ENCODE measurements at regions not wholly inside any gene's neighbourhood (a gene's known extent, or its start where the extent isn't known, plus 50 kb on each side); places are given as distances from the start of the nearest gene placed in this dataset.

DNA sequence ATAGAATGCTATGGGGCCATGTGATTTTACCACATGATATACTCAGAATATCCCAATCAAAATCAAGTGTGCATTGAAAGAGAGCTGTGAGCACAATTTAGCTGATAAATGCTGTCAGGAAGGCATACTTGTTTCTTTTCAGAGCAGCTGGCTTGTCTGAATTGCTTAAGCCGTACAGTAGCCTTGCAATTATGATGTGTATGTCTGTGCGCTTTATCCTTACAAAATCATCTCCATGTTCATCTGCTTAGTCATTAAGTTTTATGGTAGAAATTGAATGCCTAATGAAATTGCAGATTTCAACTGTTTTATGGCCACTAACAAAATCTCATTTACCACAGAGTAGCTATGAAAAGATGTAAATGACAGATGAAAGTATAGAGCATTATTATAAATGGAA, 346.0 kb upstream of the DLGAP1 start:
- Histone ChIP-seq H3K4me3 (ENCODE audit: insufficient read depth in 1 of 2, low read depth in 1 of 2, low read length in 2 of 2) (no peak overlapping the region), H3K23ac (ENCODE audit: low read length in 2 of 2) (no peak overlapping the region), H3K4ac (ENCODE audit: low read depth in 1 of 2, low read length in 2 of 2) (no peak overlapping the region)

DNA sequence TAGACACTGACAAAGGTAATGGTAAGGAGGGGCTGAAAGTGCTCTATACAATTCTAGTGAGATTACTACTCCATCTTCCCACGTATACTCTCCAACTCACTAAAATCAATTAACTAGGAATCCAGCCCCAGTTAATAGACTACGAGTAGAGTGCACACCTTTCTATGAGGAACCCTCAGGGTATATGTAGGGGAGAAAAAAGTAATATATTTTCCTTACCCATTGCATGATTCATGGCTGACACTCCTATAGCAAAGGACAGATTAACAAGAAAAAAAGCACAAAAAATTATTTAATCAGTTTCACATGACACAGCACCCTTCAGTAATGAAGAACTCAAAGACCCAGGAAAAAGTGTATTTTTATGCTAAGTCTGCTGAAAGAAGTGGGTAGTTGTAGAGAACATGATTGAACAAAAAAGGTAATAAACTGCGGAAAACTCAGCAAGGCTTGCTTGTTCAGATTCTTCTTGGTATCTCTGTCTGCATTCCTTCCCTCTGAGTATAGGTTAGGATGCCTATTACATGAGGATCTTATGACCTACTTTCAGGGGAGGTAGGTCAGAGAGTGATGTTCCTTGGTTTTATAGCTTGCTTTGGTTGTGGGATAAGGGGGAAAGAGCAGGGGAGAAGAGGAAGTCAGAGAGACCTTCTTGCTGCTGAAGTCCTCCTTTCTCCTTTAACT, 342.0 kb upstream of the DLGAP1 start:
- H3K18ac ChIP-seq (ENCODE audit: low read depth in 1 of 2, low read length in 2 of 2): no peak overlapping the region
- no peaks in the 10 kb centered on the region for H3K4me1 ChIP-seq (ENCODE audit: control insufficient read depth, insufficient read depth, low read depth, low read length)
- H3K27me3 ChIP-seq (ENCODE audit: control insufficient read depth in 1 of 2, insufficient read depth in 1 of 2, low read length in 2 of 2): no peaks in the 10 kb centered on the region
- no peak overlapping the region for H3K9ac ChIP-seq (ENCODE audit: low read length)
- H2BK120ac ChIP-seq (ENCODE audit: low read depth, low read length): no peak overlapping the region
- H2BK5ac ChIP-seq (ENCODE audit: low read depth, low read length, poor library complexity, severe bottlenecking): no peak overlapping the region
- no peak overlapping the region for H3K4me2 ChIP-seq (ENCODE audit: low read length, poor library complexity, severe bottlenecking)
- H4K91ac ChIP-seq (ENCODE audit: low read length): no peak overlapping the region
- no peak overlapping the region for H2AFZ ChIP-seq (ENCODE audit: low read depth, low read length)
- no peak overlapping the region for H3K4ac ChIP-seq (ENCODE audit: low read depth in 1 of 2, low read length in 2 of 2)
- no peak overlapping the region for H3K14ac ChIP-seq (ENCODE audit: low read length in 2 of 2)
- no peak overlapping the region for H4K8ac ChIP-seq (ENCODE audit: low read length)
- no peak overlapping the region for H3K27ac ChIP-seq (ENCODE audit: low read length, poor library complexity, severe bottlenecking)
- WGBS: 58% methylated on average over 2 of the region's 3 CpGs
- H3K23ac ChIP-seq (ENCODE audit: low read length in 2 of 2): no peak overlapping the region
- peaks cover 17% of the 10 kb centered on the region for H3K9me3 ChIP-seq (ENCODE audit: control insufficient read depth, low read length)
- no peaks in the 10 kb centered on the region for H3K79me1 ChIP-seq (replicated peaks; ENCODE audit: low read length, poor library complexity, severe bottlenecking)
- H2BK12ac ChIP-seq (ENCODE audit: low read length in 2 of 2): no peak overlapping the region
- no peaks in the 10 kb centered on the region for H3K36me3 ChIP-seq (ENCODE audit: control insufficient read depth in 1 of 2, insufficient read depth in 2 of 2, low read depth in 1 of 2, low read length in 2 of 2)
- H3K4me3 ChIP-seq (ENCODE audit: insufficient read depth in 1 of 2, low read depth in 1 of 2, low read length in 2 of 2): no peak overlapping the region
- no peak for DNase-seq
- no peak overlapping the region for H2AK5ac ChIP-seq (ENCODE audit: low read length, severe bottlenecking)
- H2BK15ac ChIP-seq (ENCODE audit: low read depth, poor library complexity, severe bottlenecking): no peak overlapping the region

More for the DNA sequence above, 346.0 kb upstream of the DLGAP1 start:
- no CpG with 5 or more reads among the region's 2 CpGs for WGBS
- Histone ChIP-seq H2BK5ac (ENCODE audit: low read depth, low read length, poor library complexity, severe bottlenecking) (no peak overlapping the region), H3K36me3 (ENCODE audit: control insufficient read depth in 1 of 2, insufficient read depth in 2 of 2, low read depth in 1 of 2, low read length in 2 of 2) (no peaks in the 10 kb centered on the region), H3K4me2 (ENCODE audit: low read length, poor library complexity, severe bottlenecking) (no peak overlapping the region), H2AFZ (ENCODE audit: low read depth, low read length) (no peak overlapping the region), H4K91ac (ENCODE audit: low read length) (no peak overlapping the region), H3K9me3 (ENCODE audit: control insufficient read depth, low read length) (peaks cover 29% of the 10 kb centered on the region), H3K27ac (ENCODE audit: low read length, poor library complexity, severe bottlenecking) (no peak overlapping the region), H3K18ac (ENCODE audit: low read depth in 1 of 2, low read length in 2 of 2) (no peak overlapping the region), H2AK5ac (ENCODE audit: low read length, severe bottlenecking) (no peak overlapping the region), H4K8ac (ENCODE audit: low read length) (no peak overlapping the region), H3K4me1 (ENCODE audit: control insufficient read depth, insufficient read depth, low read depth, low read length) (no peaks in the 10 kb centered on the region), H2BK120ac (ENCODE audit: low read depth, low read length) (no peak overlapping the region), H3K79me1 (replicated peaks; ENCODE audit: low read length, poor library complexity, severe bottlenecking) (no peaks in the 10 kb centered on the region), H2BK15ac (ENCODE audit: low read depth, poor library complexity, severe bottlenecking) (no peak overlapping the region), H3K27me3 (ENCODE audit: control insufficient read depth in 1 of 2, insufficient read depth in 1 of 2, low read length in 2 of 2) (no peaks in the 10 kb centered on the region), H2BK12ac (ENCODE audit: low read length in 2 of 2) (no peak overlapping the region), H3K14ac (ENCODE audit: low read length in 2 of 2) (no peak overlapping the region), H3K9ac (ENCODE audit: low read length) (no peak overlapping the region)
- DNase-seq: no peak

DNA sequence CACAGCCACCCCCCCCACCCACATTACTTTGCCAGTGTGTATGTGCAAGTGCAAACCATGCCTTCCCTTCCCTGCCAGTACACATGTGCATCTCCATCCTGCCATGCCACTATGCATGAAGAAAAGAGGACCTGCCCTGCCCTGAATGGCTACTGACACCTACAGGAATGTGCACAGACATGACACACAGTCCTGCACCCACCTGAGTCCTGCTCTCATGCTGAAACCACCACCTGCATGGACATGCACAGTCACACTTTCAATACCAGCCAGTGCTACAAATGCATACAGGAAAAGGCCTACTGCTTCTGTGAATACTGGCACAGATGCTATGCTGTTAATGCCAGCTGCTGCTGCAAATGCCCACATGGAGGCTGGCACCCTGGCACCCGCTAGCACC, 334.4 kb upstream of the DLGAP1 start:
- no peak overlapping the region for H3K4me2 ChIP-seq (ENCODE audit: low read length, poor library complexity, severe bottlenecking)
- no peak overlapping the region for H2AFZ ChIP-seq (ENCODE audit: low read depth, low read length)
- 74% methylated on average over 1 of the region's 1 CpG for WGBS

DNA sequence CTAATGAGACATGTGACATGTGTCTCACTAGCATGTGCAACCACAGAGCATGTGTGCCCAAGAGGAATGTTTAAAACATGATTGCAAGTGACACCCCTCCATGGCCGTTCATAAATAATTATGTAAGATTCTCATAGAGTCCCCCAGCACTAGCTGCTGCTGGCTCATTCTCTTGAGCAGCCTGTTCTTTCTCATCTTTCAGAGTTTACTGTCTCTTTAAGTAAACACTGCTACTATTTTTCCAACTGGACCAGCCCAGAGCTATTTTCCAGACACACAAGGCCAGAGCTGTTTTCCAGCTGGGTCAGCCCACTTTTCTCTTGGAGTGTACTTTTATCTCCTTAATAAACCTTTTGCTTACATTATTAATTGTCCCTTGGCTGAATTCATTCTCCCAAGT, 326.8 kb upstream of the DLGAP1 start:
- Histone ChIP-seq H3K23ac (ENCODE audit: low read length in 2 of 2) (no peak overlapping the region), H4K91ac (ENCODE audit: low read length) (no peak overlapping the region), H2BK5ac (ENCODE audit: low read depth, low read length, poor library complexity, severe bottlenecking) (no peak overlapping the region), H3K4me1 (ENCODE audit: control insufficient read depth, insufficient read depth, low read depth, low read length) (no peaks in the 10 kb centered on the region), H3K18ac (ENCODE audit: low read depth in 1 of 2, low read length in 2 of 2) (no peak overlapping the region), H2BK15ac (ENCODE audit: low read depth, poor library complexity, severe bottlenecking) (no peak overlapping the region), H2BK12ac (ENCODE audit: low read length in 2 of 2) (no peak overlapping the region), H3K14ac (ENCODE audit: low read length in 2 of 2) (no peak overlapping the region), H3K36me3 (ENCODE audit: control insufficient read depth in 1 of 2, insufficient read depth in 2 of 2, low read depth in 1 of 2, low read length in 2 of 2) (no peaks in the 10 kb centered on the region), H3K27me3 (ENCODE audit: control insufficient read depth in 1 of 2, insufficient read depth in 1 of 2, low read length in 2 of 2) (no peaks in the 10 kb centered on the region), H3K4me2 (ENCODE audit: low read length, poor library complexity, severe bottlenecking) (no peak overlapping the region), H2BK120ac (ENCODE audit: low read depth, low read length) (no peak overlapping the region), H3K9me3 (ENCODE audit: control insufficient read depth, low read length) (peaks cover 17% of the 10 kb centered on the region), H4K8ac (ENCODE audit: low read length) (no peak overlapping the region), H3K27ac (ENCODE audit: low read length, poor library complexity, severe bottlenecking) (no peak overlapping the region), H3K4me3 (ENCODE audit: insufficient read depth in 1 of 2, low read depth in 1 of 2, low read length in 2 of 2) (no peak overlapping the region), H3K79me1 (replicated peaks; ENCODE audit: low read length, poor library complexity, severe bottlenecking) (no peaks in the 10 kb centered on the region), H3K9ac (ENCODE audit: low read length) (no peak overlapping the region), H2AK5ac (ENCODE audit: low read length, severe bottlenecking) (no peak overlapping the region), H2AFZ (ENCODE audit: low read depth, low read length) (no peak overlapping the region), H3K4ac (ENCODE audit: low read depth in 1 of 2, low read length in 2 of 2) (no peak overlapping the region)
- no peak for DNase-seq
- 46% methylated on average over 1 of the region's 1 CpG for WGBS

More for the DNA sequence above, 334.4 kb upstream of the DLGAP1 start:
- H3K9ac ChIP-seq (ENCODE audit: low read length): no peak overlapping the region
- H2BK12ac ChIP-seq (ENCODE audit: low read length in 2 of 2): no peak overlapping the region
- H2BK120ac ChIP-seq (ENCODE audit: low read depth, low read length): no peak overlapping the region
- no peaks in the 10 kb centered on the region for H3K27me3 ChIP-seq (ENCODE audit: control insufficient read depth in 1 of 2, insufficient read depth in 1 of 2, low read length in 2 of 2)
- H3K23ac ChIP-seq (ENCODE audit: low read length in 2 of 2): no peak overlapping the region
- H3K79me1 ChIP-seq (replicated peaks; ENCODE audit: low read length, poor library complexity, severe bottlenecking): no peaks in the 10 kb centered on the region
- no peak overlapping the region for H3K27ac ChIP-seq (ENCODE audit: low read length, poor library complexity, severe bottlenecking)
- no peaks in the 10 kb centered on the region for H3K4me1 ChIP-seq (ENCODE audit: control insufficient read depth, insufficient read depth, low read depth, low read length)
- H2BK5ac ChIP-seq (ENCODE audit: low read depth, low read length, poor library complexity, severe bottlenecking): no peak overlapping the region
- no peak overlapping the region for H3K4ac ChIP-seq (ENCODE audit: low read depth in 1 of 2, low read length in 2 of 2)
- peaks cover 22% of the 10 kb centered on the region for H3K9me3 ChIP-seq (ENCODE audit: control insufficient read depth, low read length)
- peak overlapping the region; percentile 11 for H4K91ac ChIP-seq (ENCODE audit: low read length)
- H3K36me3 ChIP-seq (ENCODE audit: control insufficient read depth in 1 of 2, insufficient read depth in 2 of 2, low read depth in 1 of 2, low read length in 2 of 2): no peaks in the 10 kb centered on the region
- no peak for DNase-seq
- H3K14ac ChIP-seq (ENCODE audit: low read length in 2 of 2): no peak overlapping the region
- H3K18ac ChIP-seq (ENCODE audit: low read depth in 1 of 2, low read length in 2 of 2): no peak overlapping the region
- H2BK15ac ChIP-seq (ENCODE audit: low read depth, poor library complexity, severe bottlenecking): no peak overlapping the region
- no peak overlapping the region for H3K4me3 ChIP-seq (ENCODE audit: insufficient read depth in 1 of 2, low read depth in 1 of 2, low read length in 2 of 2)
- no peak overlapping the region for H4K8ac ChIP-seq (ENCODE audit: low read length)
- no peak overlapping the region for H2AK5ac ChIP-seq (ENCODE audit: low read length, severe bottlenecking)

Data from mesenchymal stem cell (in vitro differentiated cells and primary cell).